Ovary (tissue), 7 donors: ENCODE measurements at regions not wholly inside any gene's neighbourhood (a gene's known extent, or its start where the extent isn't known, plus 50 kb on each side); places are given as distances from the start of the nearest gene placed in this dataset.

Experiments
- DNase-seq, 5 donors: peaks; one replicate each; pipeline ENCODE4 v3.0.0-alpha.2; 2019 to 2020
- H3K27ac ChIP-seq, 2 donors: fragments of 200-600 bp; one replicate each; pipeline versions ENCODE4 v1.5.1 to v1.8.0; 2019 to 2022
- H3K27me3 ChIP-seq: fragments of 200-600 bp; one replicate; pipeline ENCODE4 v1.8.0; 2022
- H3K36me3 ChIP-seq: fragments of 200-600 bp; sonication (generic); one replicate; pipeline ENCODE4 v1.5.1; 2019
- H3K4me1 ChIP-seq: one replicate; pipeline ENCODE4 v1.8.1; 2013; ENCODE audit warnings: mild to moderate bottlenecking, moderate library complexity; ENCODE audit not compliant: insufficient read depth
- H3K4me3 ChIP-seq: fragments of 200-600 bp; sonication (generic); one replicate; pipeline ENCODE4 v1.5.1; 2017
- H3K9me3 ChIP-seq, 2 donors: fragments of 200-600 bp in 1 of 2; sonication (generic) in 1 of 2; one replicate each; pipeline versions ENCODE4 v1.5.1 to v1.8.1; 2013 to 2019; ENCODE audit warnings: mild to moderate bottlenecking in 1 of 2, moderate library complexity in 1 of 2
- CTCF ChIP-seq, 3 donors: fragments of 450-650 bp in 2 of 3; fragments of 200-600 bp in 1 of 3; IDR thresholded peaks; one replicate each; pipeline versions ENCODE4 v1.5.1 to v1.8.0; 2016 to 2022; ENCODE audit warnings: antibody characterized with exemption in 3 of 3, mild to moderate bottlenecking in 1 of 3
- EP300 ChIP-seq: sonication (generic); formaldehyde crosslinking; IDR thresholded peaks from one replicate; pipeline ENCODE4 v1.6.1; 2017; ENCODE audit warnings: antibody characterized with exemption
- POLR2A ChIP-seq: fragments of 450-650 bp; IDR thresholded peaks from one replicate; pipeline ENCODE4 v1.6.1; 2017; ENCODE audit warnings: antibody characterized with exemption, mild to moderate bottlenecking, moderate library complexity
- WGBS, 3 donors: extraction: QIAGEN DNeasy Blood & Tissue Kit in 1 of 3; methylation state at CpG; one replicate each; pipeline versions ENCODE4 v1.1.5 to v1.1.7; 2013 to 2017; 5-methylcytosine and 5-hydroxymethylcytosine counted together
- intact Hi-C, 4 donors: fragments of 100-400 bp; cut with DNase I; formaldehyde crosslinking; loops; one replicate each; pipeline versions ENCODE4 v1.11.0 to v1.15.1; 2022 to 2023
- donor health status: DM: no; HTN: no; CAD: no; lungs with moderate emphysema.
- donor health status: DM: no; HTN: no; CAD: no.
- donor health status: Bipolar disorder and iron deficiency.
- donor health status: DM: no; HTN: no; CAD: no.
- donor health status: DM: yes; HTN: yes; CAD: no.

- H3K4me1 ChIP-seq = no peaks in the 10 kb centered on the region
- WGBS, 3 donors = 95 to 97% (median 96%) methylated on average over 2 of the region's 2 CpGs
- intact Hi-C loops = no loop called here
- no peak overlapping the region for H3K27ac ChIP-seq
- H3K4me3 ChIP-seq = no peak overlapping the region
- no peak for DNase-seq
- H3K9me3 ChIP-seq = no peaks in the 10 kb centered on the region
- TF ChIP-seq POLR2A (no peak), EP300 (no peak), CTCF (IDR thresholded peaks at IDR 0.05) (no peak)
- H3K27me3 ChIP-seq = no peaks in the 10 kb centered on the region
- H3K36me3 ChIP-seq = no peaks in the 10 kb centered on the region
Observed at GRCh38 chr3:151609491-151609890, 124.2 kb upstream of the AADACL2 start.

- 93 to 98% (median 96%) methylated on average over 1 of the region's 1 CpG for WGBS, 3 donors
- Histone ChIP-seq H3K36me3 (no peaks in the 10 kb centered on the region), H3K4me3 (no peak overlapping the region), H3K4me1 (no peaks in the 10 kb centered on the region), H3K27me3 (no peaks in the 10 kb centered on the region), H3K9me3 (no peaks in the 10 kb centered on the region), H3K27ac (no peak overlapping the region)
- DNase-seq = no peak
- intact Hi-C loops = no loop called here
- no peak for TF ChIP-seq CTCF (IDR thresholded peaks at IDR 0.05)
- TF ChIP-seq EP300 = no peak
- TF ChIP-seq POLR2A = no peak
Observed at GRCh38 chr3:151604891-151605290, 128.8 kb upstream of the AADACL2 start.

- H3K27me3 ChIP-seq = no peaks in the 10 kb centered on the region
- no peaks in the 10 kb centered on the region for H3K36me3 ChIP-seq
- TF ChIP-seq EP300 (no peak), POLR2A (no peak), CTCF (IDR thresholded peaks at IDR 0.05) (no peak)
- H3K9me3 ChIP-seq = no peaks in the 10 kb centered on the region
- intact Hi-C loops = no loop called here
- DNase-seq = no peak
- no peak overlapping the region for H3K27ac ChIP-seq
- no peaks in the 10 kb centered on the region for H3K4me1 ChIP-seq
- H3K4me3 ChIP-seq = no peak overlapping the region
Observed at GRCh38 chr3:151600783-151601182, 132.9 kb upstream of the AADACL2 start.

- no peak overlapping the region for H3K4me3 ChIP-seq
- H3K9me3 ChIP-seq = no peaks in the 10 kb centered on the region
- intact Hi-C loops = no loop called here
- 75 to 82% (median 79%) methylated on average over 7 of the region's 7 CpGs for WGBS, 3 donors
- no peaks in the 10 kb centered on the region for H3K36me3 ChIP-seq
- TF ChIP-seq POLR2A (no peak), EP300 (no peak), CTCF (IDR thresholded peaks at IDR 0.05) (no peak)
- no peak for DNase-seq
- H3K27me3 ChIP-seq = no peaks in the 10 kb centered on the region
- no peaks in the 10 kb centered on the region for H3K4me1 ChIP-seq
- H3K27ac ChIP-seq = no peak overlapping the region
Observed at GRCh38 chr3:151599103-151599672, 134.5 kb upstream of the AADACL2 start.
